GM19035 (cell line): ENCODE measurements at regions not wholly inside any gene's neighbourhood (a gene's known extent, or its start where the extent isn't known, plus 50 kb on each side); places are given as distances from the start of the nearest gene placed in this dataset.
"Not testable (repeated sequence)": the region's sequence is repeated elsewhere in the genome, so short reads cannot be mapped to it uniquely, and the experiment has no call there.

Experiments
- ATAC-seq: cut with Tn5 transposase; IDR thresholded peaks from one replicate; pipeline ENCODE4 v1.9.1; 2021; ENCODE audit not compliant: unreplicated experiment

DNA sequence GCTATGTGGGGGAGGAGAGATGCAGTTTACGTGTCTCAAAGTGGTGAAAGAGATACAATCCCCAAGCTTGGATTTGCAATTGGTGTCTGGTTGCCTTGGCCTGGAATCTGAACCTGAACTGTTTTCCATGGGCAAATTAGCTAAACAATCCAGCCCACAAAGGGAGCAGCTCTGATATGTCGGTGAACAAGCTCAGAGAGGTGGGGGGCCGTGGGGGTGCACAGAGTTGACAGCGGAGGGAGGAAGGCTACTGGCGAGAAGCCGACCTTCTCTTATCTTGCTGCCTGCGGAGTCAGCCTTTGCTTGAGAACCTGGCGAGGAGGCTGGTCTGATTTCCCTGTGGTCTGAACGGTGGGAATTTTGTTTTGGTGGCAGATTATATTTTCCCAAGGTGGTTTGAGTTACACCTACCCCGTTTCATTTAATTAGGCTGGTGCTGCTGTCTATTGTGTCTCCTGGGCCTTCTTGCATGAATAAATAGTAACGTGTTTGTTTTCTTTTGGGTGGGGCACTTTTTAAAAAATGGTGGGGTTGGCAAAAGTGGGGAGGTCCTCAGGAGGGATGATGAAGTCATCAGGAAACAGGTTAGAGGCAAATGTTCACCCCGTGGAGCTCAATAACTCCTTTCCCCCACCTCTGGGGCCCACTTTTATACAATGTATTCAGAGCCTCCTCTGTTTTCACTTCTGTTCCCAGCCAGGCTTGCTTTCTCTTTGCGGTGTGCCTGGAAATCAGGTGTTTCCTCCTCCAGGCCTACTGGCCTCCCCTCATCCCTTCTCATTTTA lies 80.9 kb upstream of the IGFBP5 start:
- ATAC-seq: no peak

DNA sequence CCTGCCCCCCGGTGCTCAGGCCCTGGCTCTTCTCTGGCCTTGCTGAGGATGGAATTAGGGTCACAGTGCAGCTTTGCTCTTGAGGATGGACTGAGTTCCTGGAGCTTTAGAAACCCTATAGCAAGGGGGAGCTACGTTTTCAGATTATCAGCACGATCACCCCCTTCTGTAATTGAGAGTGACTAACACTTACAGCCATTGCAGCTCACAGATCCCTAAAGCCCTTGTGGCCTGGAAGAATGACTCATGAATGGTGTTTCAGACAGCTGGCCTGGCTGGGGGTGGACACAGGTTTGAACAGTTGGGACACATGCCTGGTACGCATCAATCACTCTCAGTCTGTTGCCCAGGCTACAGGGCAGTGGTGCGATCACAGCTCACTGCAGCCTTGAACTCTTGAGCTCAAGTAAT lies 79.7 kb upstream of the IGFBP5 start:
- ATAC-seq: no peak

GRCh38 chr2:216774620-216775019 lies 79.3 kb upstream of the IGFBP5 start:
- no peak for ATAC-seq

- no peak for ATAC-seq
These were observed 78.8 kb upstream of the IGFBP5 start for GRCh38 chr2:216774180-216774579.

GRCh38 chr2:216773072-216773471 lies 77.7 kb upstream of the IGFBP5 start:
- ATAC-seq: no peak

DNA sequence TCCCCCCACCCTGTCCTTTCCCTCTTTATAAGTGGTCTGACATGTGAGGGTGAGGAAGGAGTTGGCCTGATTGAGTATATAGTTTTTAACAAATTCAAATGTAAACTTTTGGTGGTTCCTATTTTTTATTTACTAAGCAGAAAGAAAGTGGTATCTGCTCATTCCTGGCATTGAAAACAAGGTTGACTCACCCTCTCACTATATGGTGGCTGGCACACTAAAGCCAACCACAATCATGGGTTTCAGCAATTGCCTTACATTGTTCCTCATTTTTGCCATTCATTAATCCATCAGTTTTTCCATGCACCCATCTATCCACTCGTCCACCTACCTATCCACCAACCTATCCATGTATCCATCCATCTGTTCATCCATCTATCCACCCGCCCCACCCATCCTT lies 75.4 kb upstream of the IGFBP5 start:
- ATAC-seq: no peak

DNA sequence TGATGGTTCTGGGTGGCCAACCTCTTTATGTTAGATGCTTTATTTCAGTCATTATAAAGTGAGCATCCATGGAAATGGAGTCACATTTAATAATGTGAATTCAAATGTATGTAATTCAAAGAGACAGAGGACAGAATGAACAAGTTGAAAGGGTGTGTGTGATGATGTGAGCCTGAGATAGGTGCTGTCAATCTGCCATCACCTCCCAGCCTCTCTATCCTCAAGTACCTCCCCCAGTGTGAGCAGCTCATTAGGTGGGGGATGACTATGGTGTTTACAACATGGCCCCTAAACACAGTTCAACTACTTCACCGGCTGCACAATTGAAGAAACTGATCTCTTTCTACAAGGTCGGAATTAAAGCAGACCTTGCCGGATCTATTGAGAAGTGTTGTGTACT lies 74.7 kb upstream of the IGFBP5 start:
- ATAC-seq: no peak

DNA sequence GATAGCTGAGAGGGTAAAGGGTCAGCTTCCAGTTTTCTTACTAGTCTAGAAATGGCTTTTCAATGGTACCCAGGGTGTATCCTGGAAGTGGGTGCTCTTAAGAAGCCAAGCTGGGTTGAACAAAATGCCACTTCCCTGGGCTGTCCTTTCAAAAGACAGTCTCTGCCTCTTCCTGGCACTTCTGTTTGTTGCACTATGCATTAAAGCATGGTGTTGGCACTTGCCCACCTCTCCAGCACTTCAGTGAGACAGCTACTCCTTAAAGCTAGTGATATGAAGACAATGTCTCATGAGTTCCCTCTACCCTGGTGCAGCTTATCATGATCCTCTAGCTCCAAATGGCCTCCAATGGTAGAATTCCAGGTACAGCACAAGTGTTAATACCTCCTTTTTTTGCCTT lies 74.3 kb upstream of the IGFBP5 start:
- ATAC-seq: no peak

GRCh38 chr2:216768908-216769411 lies 73.6 kb upstream of the IGFBP5 start:
- ATAC-seq: no peak

- no peak for ATAC-seq
These were observed 70.5 kb upstream of the IGFBP5 start for GRCh38 chr2:216765761-216766262.

GRCh38 chr2:216763396-216763795 lies 68.0 kb upstream of the IGFBP5 start:
- no peak for ATAC-seq

DNA sequence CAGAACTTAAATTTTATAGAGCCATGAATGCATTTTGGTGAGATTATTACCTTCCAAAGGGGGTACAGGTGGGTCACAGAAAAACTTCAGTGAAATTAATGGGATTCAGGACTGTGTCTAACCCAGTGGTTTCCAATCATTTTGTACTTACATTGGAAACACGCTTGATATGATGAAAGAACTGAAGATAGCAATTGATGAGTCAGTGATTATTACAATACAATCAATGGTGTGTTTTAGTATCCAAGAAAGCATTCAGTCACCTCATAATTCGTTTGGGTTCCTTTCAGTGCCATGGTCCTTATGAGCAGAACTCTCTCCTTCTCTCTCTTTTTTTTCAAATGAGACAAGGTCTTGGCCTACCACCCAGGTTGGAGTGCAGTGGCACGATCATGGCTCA lies 66.5 kb upstream of the IGFBP5 start:
- ATAC-seq: no peak

DNA sequence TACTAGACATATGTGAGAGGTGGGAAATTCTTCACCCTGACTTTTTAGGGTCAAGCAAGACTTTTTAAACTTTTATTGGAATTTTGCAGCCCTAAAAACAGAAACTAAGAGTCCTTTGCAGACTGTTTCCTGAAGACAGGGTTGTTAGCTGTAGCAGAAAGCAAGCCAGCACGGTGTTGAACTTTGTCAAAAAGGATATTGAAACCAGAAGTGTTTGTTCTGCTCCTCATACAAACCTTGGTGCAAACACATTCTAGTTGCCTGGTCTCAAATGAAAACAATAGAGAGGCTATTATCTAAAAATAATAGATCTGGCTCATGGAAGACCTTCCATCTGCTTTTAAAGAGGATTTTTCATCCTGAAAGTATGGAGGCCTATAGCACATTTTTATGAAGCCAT lies 65.8 kb upstream of the IGFBP5 start:
- no peak for ATAC-seq

DNA sequence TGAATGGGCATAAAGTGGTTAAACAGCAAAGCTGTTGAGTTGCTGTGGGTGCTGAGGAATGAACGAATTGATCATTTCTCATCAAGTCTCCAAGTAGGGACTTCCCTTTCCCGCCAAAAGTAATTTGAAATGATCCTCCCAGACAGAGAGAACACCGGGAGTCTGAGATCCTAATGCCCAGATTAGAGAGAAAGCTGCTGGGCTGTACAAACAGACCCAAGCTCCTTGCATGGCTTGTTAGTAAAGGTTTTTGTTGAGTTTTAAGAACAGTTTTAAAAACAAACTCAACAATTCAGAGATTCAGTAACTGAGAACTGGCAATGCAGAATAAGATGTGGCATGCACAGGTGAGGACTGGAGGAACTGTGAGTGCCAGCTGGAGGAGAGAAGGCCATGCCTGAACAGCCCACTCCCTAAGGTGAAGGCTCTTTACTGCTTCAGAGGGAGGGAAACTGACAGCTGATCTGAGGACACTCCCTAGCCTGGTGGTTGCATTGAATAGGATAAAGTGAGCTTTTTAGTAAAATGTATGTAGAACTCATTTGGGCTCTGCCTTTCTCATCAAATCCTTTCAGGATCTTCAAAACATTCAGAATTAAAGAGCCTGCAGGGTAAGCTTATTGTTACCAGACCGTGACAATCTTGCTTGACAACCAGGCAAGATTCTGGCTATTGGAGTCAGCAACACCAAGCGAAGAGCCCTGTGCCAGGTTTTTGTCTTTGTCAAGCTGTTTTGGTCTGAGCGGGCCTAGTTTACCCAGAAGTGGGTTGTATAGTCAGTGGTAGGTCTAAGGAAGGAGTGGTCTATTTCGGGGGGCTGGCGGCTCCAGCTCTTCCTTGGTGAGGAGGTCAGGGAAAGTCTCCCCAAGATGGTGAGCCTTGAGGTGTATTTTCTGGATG lies 63.2 kb upstream of the IGFBP5 start:
- no peak for ATAC-seq

GRCh38 chr2:216757532-216757931 lies 62.2 kb upstream of the IGFBP5 start:
- ATAC-seq: no peak

GRCh38 chr2:216756435-216756834 lies 61.1 kb upstream of the IGFBP5 start:
- ATAC-seq: no peak

GRCh38 chr2:216754812-216755211 lies 59.5 kb upstream of the IGFBP5 start:
- ATAC-seq: no peak

DNA sequence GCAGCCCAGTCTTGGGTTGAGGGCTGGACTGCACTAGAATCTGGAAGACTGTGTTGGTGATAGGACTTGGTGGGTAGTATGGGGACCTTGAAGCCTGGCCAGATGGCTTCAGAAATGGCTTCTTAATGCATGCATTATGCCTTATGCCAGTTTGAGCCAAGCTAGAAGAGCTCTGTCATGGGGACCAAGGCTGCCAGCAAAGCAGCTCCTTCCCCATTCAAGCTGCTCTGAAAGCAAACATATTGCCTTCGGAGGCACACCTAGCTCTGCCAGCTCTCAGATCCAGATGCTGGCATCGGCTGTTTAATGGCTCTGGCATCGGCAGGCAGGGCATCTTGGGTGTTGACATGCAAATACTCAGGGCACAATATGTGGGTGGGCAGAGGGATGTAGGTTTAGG lies 59.0 kb upstream of the IGFBP5 start:
- no peak for ATAC-seq

GRCh38 chr2:216752855-216753505 lies 57.6 kb upstream of the IGFBP5 start:
- no peak for ATAC-seq

- ATAC-seq: not testable (repeated sequence)
These were observed 55.4 kb upstream of the IGFBP5 start for GRCh38 chr2:216750750-216751149.

DNA sequence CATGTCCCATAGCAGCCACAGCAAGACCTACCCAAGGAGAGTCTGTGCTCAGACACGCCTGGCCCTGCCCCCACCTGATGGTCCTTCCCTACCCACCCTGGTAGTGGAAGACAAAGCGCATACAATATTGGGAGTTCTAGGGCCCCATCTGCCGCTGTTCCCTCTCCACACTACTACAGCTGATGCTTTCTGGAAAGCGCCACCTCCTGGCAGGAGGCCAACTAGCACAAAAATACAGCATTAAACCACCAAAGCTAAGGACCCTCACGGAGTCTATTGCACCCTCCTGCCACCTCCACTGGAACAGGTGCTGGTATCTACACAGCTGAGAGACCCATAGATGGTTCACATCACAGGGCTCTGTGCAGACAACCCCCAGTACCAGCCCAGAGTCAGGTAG lies 50.9 kb upstream of the IGFBP5 start:
- not testable (repeated sequence) for ATAC-seq
